MM.1S (cell line): ENCODE measurements at regions not wholly inside any gene's neighbourhood (a gene's known extent, or its start where the extent isn't known, plus 50 kb on each side); places are given as distances from the start of the nearest gene placed in this dataset.

Experiments used
- DNase-seq: peaks from one replicate; pipeline ENCODE4 v3.0.0-alpha.2; 2015
- H2AFZ ChIP-seq: fragments of 300-600 bp; sonication (generic); 2 replicates; pipeline ENCODE4 v1.6.0; 2016; ENCODE audit warnings: antibody characterized with exemption, low read length
- H3F3A ChIP-seq: fragments of 300-600 bp; sonication (generic); 2 replicates; pipeline ENCODE4 v1.6.1; 2016; ENCODE audit warnings: mild to moderate bottlenecking, antibody characterized with exemption, low read length, moderate library complexity, mixed read lengths; ENCODE audit not compliant: insufficient read depth
- H3K27ac ChIP-seq: fragments of 300-600 bp; sonication (generic); 2 replicates; pipeline ENCODE4 v1.5.1; 2016; ENCODE audit warnings: mild to moderate bottlenecking, low read length
- H3K27me3 ChIP-seq: fragments of 300-600 bp; sonication (generic); replicated peaks from 2 replicates; pipeline ENCODE4 v1.6.0; 2016; ENCODE audit warnings: low read length; ENCODE audit not compliant: insufficient read depth
- H3K36me3 ChIP-seq: fragments of 300-600 bp; sonication (generic); replicated peaks from 2 replicates; pipeline ENCODE4 v1.6.1; 2016; ENCODE audit warnings: mild to moderate bottlenecking, low read length, mixed read lengths; ENCODE audit not compliant: insufficient read depth
- H3K4me1 ChIP-seq: fragments of 300-600 bp; sonication (generic); 2 replicates; pipeline ENCODE4 v1.6.1; 2016; ENCODE audit warnings: low read length, mixed read lengths
- H3K4me2 ChIP-seq: fragments of 300-600 bp; sonication (generic); 2 replicates; pipeline ENCODE4 v1.6.0; 2016; ENCODE audit warnings: low read depth, low read length
- H3K4me3 ChIP-seq: fragments of 300-600 bp; sonication (generic); 2 replicates; pipeline ENCODE4 v1.5.1; 2016; ENCODE audit warnings: low read length, mixed read lengths
- H3K79me2 ChIP-seq: fragments of 300-600 bp; sonication (generic); 2 replicates; pipeline ENCODE4 v1.6.1; 2016; ENCODE audit warnings: mixed run types, low read length, mixed read lengths
- H3K9ac ChIP-seq: fragments of 300-600 bp; sonication (generic); 2 replicates; pipeline ENCODE4 v1.6.1; 2016; ENCODE audit warnings: low read length, mixed read lengths
- H3K9me2 ChIP-seq: fragments of 300-600 bp; sonication (generic); replicated peaks from 2 replicates; pipeline ENCODE4 v1.6.1; 2016; ENCODE audit warnings: mild to moderate bottlenecking, low read length, mixed read lengths; ENCODE audit not compliant: insufficient read depth
- H3K9me3 ChIP-seq: fragments of 300-600 bp; sonication (generic); replicated peaks from 2 replicates; pipeline ENCODE4 v1.6.1; 2016; ENCODE audit warnings: mild to moderate bottlenecking, low read length, mixed read lengths; ENCODE audit not compliant: insufficient read depth
- H4K20me1 ChIP-seq: fragments of 300-600 bp; sonication (generic); 2 replicates; pipeline ENCODE4 v1.6.1; 2016; ENCODE audit warnings: mild to moderate bottlenecking, low read length, moderate library complexity, mixed read lengths; ENCODE audit not compliant: insufficient read depth
- EZH2 ChIP-seq: fragments of 300-600 bp; sonication (generic); optimal IDR thresholded peaks from 2 replicates; pipeline ENCODE3; 2017; ENCODE audit warnings: low read depth, mild to moderate bottlenecking, antibody characterized with exemption, low read length, mixed read lengths
- EZH2phosphoT487 ChIP-seq: fragments of 300-600 bp; sonication (generic); IDR thresholded peaks from 2 replicates; pipeline ENCODE4 v1.6.1; 2018; ENCODE audit warnings: antibody characterized with exemption, low read length
- TF ChIP-seq, protein P1 (sequence below): fragments of 300-600 bp; sonication (generic); IDR thresholded peaks from 2 replicates; pipeline ENCODE4 v1.5.1; 2016; ENCODE audit warnings: antibody characterized with exemption, low read length, mixed read lengths

DNA sequence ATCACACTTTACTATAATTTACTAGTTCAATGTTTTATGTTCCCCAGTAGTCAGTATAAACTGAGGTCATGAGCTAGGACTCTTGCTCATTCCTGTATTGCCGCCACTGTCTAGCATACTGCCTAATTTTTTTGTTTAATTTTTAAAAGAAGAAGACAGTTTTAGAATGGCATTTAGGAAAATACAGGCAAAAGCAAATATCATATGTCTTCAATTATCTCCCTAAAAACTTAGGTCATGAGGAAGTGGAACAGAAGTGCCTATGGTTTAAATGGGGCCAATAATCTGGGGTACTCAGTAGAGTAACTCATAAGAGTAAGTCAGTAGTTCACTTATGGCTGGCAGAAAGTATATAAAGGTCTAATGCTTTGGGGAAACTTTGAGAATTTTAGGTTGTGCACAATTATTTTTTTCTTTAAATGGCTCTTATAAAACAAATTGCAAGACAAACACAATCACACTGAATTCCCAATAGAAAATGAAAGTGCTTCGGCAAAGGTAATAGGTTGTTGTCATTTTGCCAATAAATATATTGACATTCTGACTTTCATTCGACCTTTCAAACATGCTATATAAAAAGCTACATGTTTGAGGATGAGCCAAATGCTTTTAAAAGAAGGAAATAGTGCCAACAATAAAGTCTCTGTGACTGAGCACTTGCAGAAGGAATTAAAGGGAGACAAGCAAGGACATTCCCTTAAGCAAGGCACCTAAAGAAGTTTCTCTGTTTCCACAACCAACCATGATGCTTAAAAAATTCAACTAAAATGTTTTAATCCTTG is 390.1 kb downstream of the PDGFC start:
- no peak overlapping the region for H3K4me3 ChIP-seq
- H3K4me1 ChIP-seq, result no peaks in the 10 kb centered on the region
- H3K9me3 ChIP-seq, result no peaks in the 10 kb centered on the region
- H2AFZ ChIP-seq, result no peak overlapping the region
- no peak overlapping the region for H3K9ac ChIP-seq
- TF ChIP-seq EZH2, result no peak
- TF ChIP-seq EZH2phosphoT487, result no peak
- TF ChIP-seq, protein P1, sequence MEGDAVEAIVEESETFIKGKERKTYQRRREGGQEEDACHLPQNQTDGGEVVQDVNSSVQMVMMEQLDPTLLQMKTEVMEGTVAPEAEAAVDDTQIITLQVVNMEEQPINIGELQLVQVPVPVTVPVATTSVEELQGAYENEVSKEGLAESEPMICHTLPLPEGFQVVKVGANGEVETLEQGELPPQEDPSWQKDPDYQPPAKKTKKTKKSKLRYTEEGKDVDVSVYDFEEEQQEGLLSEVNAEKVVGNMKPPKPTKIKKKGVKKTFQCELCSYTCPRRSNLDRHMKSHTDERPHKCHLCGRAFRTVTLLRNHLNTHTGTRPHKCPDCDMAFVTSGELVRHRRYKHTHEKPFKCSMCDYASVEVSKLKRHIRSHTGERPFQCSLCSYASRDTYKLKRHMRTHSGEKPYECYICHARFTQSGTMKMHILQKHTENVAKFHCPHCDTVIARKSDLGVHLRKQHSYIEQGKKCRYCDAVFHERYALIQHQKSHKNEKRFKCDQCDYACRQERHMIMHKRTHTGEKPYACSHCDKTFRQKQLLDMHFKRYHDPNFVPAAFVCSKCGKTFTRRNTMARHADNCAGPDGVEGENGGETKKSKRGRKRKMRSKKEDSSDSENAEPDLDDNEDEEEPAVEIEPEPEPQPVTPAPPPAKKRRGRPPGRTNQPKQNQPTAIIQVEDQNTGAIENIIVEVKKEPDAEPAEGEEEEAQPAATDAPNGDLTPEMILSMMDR, result no peak
- no peak overlapping the region for H3K4me2 ChIP-seq
- DNase-seq, result no peak
- no peaks in the 10 kb centered on the region for H3K79me2 ChIP-seq
- no peaks in the 10 kb centered on the region for H3K36me3 ChIP-seq
- H3K27me3 ChIP-seq, result no peaks in the 10 kb centered on the region
- no peak overlapping the region for H3K27ac ChIP-seq
- H3K9me2 ChIP-seq, result no peaks in the 10 kb centered on the region
- H3F3A ChIP-seq, result no peaks in the 10 kb centered on the region
- H4K20me1 ChIP-seq, result no peaks in the 10 kb centered on the region

DNA sequence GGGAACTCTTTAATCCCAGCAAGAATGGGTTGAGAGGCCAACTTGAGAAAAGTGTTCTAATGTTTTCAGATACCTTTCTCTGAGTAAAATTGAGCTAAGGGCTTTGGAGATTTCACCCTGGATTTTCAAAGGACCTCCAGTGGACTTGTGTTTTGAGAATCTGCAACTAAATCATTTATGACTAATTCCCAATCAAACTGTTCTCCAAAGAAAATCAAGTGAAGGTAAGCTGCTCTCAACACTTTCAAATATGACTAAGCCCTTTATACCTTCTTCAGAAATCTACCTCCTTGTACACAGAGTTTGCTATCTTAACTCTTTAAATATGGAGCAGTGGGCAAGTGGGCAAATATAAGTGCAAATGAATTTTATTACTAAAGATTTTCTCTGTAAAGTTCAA is 392.9 kb downstream of the PDGFC start:
- Histone ChIP-seq H3K27ac (no peak overlapping the region), H3K79me2 (no peaks in the 10 kb centered on the region), H3K36me3 (no peaks in the 10 kb centered on the region), H4K20me1 (no peaks in the 10 kb centered on the region), H2AFZ (no peak overlapping the region), H3K4me1 (no peaks in the 10 kb centered on the region), H3K4me3 (no peak overlapping the region), H3K4me2 (no peak overlapping the region), H3K9me3 (no peaks in the 10 kb centered on the region), H3K9ac (no peak overlapping the region), H3F3A (no peaks in the 10 kb centered on the region), H3K9me2 (no peaks in the 10 kb centered on the region), H3K27me3 (no peaks in the 10 kb centered on the region)
- no peak for DNase-seq
- TF ChIP-seq, protein P1, result no peak
- no peak for TF ChIP-seq EZH2
- TF ChIP-seq EZH2phosphoT487, result no peak

DNA sequence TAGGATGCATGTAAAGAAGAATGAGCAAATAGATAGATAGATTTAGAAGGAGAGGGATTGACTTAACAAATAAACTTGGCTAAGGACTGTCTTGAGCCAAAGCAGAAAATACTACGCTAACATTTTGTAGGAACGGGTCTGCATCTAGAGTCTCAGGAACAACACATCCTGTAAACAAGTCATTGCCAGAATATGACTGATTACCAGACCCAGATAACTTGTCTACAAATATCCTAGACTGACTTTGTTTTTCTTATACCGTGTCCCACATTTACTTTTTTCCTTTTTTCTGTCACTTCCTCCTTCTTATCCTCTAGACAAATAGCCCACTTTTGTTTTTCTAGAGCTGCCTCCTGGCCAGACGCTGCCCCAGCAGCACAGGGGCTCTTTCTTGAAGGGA is 393.6 kb downstream of the PDGFC start:
- Histone ChIP-seq H3K9ac (no peak overlapping the region), H3K79me2 (no peaks in the 10 kb centered on the region), H3K9me2 (no peaks in the 10 kb centered on the region), H3K27me3 (no peaks in the 10 kb centered on the region), H3K4me1 (no peaks in the 10 kb centered on the region), H3K36me3 (no peaks in the 10 kb centered on the region), H3K4me3 (no peak overlapping the region), H3K27ac (no peak overlapping the region), H3F3A (no peaks in the 10 kb centered on the region), H4K20me1 (no peaks in the 10 kb centered on the region), H3K9me3 (no peaks in the 10 kb centered on the region), H3K4me2 (no peak overlapping the region), H2AFZ (no peak overlapping the region)
- DNase-seq, result no peak
- TF ChIP-seq, protein P1, result no peak
- TF ChIP-seq EZH2phosphoT487 (no peak), EZH2 (no peak)
